Testis (tissue), 2 donors: ENCODE measurements at regions not wholly inside any gene's neighbourhood (a gene's known extent, or its start where the extent isn't known, plus 50 kb on each side); places are given as distances from the start of the nearest gene placed in this dataset.

Experiments
- CTCF ChIP-seq, 3 experiments: fragments of 450-650 bp in 2 of 3; fragments of 200-600 bp in 1 of 3; sonication (generic) in 1 of 3; IDR thresholded peaks; one replicate each; pipeline ENCODE4 v1.5.1; 2016 to 2019; ENCODE audit warnings: antibody characterized with exemption in 3 of 3, mild to moderate bottlenecking in 2 of 3, moderate library complexity in 1 of 3
- POLR2A ChIP-seq: fragments of 450-650 bp; IDR thresholded peaks from one replicate; pipeline ENCODE4 v1.6.1; 2017; ENCODE audit warnings: antibody characterized with exemption, mild to moderate bottlenecking, moderate library complexity

GRCh38 chr14:25436906-25437305, 387.0 kb upstream of the STXBP6 start:
- no peak for TF ChIP-seq POLR2A
- no peak for TF ChIP-seq CTCF (IDR thresholded peaks at IDR 0.05)
